ENCODE measurements at regions not wholly inside any gene's neighbourhood (a gene's known extent, or its start where the extent isn't known, plus 50 kb on each side); places are given as distances from the start of the nearest gene placed in this dataset.

DNA sequence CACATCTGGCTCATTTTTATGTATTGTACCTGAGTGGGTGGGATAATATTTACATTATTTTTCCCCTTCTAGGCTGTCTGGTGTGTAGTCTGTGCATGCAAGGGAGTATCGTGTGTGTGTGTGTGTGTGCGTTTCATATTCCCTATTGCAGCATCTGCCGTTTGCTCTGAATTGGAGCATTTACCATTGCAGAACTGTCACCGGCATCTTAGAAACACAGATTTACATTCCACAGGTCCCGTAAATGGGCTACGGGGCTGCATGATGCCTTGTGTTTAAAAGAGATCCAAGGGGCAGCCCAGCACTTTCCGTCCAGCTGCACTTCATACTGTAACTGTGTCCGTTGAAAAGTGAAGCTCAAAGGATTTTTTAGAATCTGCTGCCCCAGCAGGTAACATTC lies 167.1 kb upstream of the KIAA1217 start:
- no peak for DNase-seq

DNA sequence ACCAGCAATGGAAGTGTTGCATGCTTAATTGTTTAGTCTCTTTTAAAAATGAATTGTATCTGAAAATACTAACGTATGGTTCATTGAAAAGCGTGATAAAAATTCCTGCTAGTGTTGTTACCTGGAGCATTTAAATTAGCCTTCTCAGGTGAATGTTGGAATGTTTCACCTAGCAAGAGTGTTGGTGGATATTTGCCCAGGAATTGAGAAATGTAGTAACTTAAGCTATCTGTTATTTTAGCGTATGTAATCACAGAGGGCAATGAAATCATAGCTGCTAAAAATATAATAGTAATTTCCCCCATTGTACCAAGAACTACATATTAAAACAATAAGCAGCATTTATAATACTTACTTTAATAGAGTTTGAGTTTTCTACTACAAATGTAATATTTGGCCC lies 166.1 kb upstream of the KIAA1217 start:
- no peak for DNase-seq

DNA sequence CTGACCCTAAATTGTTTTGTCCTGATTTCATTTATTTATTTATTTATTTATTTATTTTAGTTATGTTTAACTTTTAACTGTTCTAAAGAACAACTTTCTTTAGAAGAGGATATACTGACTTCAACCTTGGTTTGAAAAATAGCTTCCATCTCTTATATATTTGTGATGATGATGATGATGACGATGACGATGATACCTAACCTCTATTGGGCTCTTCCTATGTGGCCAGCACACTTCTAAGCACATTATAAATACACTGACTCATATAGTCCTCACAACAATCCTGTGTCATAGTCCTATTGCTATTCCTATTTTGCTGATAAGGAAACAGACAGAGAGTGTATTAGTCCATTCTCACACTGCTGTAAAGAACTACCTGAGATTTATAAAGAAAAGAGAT lies 162.9 kb upstream of the KIAA1217 start:
- DNase-seq: no peak

DNA sequence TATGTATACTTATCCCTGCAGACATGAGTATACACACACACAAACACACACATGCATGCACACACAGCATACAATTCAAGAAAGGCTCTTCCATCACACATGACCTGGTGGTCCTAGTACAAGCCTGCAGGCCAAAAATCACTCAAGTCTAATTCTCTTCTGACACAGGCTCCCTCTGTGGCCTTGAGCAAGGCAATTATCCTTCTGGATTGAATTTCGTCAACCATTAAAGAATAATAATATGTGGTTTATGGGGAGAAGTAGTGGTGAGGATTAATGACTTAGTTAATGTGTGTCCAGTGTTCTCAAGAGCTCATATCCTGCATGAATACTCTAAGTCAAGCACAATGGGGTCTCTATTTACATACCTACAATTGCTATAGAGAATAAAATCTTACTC lies 161.8 kb upstream of the KIAA1217 start:
- DNase-seq: no peak

DNA sequence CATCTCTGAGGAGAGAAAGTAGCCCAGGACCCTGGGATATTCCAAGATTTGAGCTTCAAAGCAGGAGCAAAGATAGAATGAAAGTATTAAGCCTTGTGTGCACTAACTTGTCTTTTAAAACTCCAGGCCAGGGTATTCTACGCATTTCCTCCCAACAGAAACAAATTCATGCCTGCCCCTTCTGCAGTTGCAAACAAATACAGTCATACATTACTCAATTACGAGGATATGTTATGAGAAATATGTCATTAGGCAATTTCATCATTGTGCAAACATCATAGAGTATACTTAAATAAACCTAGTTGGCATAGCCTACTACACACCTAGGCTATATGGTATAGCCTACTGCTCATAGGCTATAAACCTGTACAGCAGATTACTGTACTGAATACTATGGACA lies 154.5 kb upstream of the KIAA1217 start:
- no peak for DNase-seq

DNA sequence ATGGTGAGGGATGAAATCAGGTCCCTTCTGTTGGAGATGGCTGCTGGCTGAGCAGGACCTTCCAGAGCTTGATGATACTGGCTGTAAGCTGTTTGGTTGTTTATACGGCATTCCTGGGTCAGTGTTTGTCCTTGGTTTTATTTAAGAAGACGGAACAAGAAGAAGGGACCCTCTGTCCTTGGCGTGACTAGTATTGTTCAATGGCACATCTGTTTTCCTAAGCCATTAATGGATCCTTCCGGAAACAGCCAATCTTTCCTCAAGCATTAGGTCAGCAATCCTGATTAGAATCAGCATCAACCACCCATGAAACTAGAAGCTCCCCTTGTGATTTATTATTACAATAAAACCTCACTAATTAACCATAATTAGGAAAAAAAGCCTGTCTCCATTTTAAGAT lies 128.7 kb upstream of the KIAA1217 start:
- DNase-seq: no peak

DNA sequence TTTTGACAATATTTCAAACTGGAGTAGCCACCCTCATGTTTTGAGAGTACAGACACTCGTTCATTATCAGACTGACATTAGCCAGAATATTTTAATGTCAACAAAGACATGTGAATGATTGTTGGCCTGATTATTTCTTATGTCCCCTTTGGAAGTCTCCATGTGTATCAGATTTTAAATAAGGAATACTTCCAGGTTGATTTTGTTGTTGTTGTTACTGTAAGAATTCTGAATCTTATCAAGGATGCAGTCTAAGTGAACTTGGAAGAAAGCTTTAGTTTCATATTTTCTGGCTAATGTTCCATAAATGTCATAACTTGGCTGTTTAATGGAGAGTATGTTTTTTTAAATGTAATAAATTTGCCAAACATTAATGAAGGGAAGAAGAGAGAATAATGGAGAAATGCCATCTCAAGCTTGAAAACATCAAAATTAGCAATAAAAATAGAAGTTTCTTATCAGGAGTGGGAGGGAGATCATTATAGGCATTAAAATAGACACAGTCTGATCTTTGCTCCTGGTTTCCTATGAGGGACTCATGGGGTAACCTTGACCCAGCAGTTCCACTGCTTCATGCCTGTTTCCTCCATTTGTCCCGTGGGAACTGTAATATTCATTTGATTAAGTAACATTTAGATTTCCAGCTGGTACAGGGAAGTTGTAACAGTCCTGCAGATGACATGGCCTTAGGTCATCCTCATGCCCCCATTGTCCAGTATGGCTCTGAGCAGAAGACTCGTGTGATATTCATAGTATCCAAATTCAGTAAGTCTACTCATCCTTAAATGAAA lies 122.4 kb upstream of the KIAA1217 start:
- no peak for DNase-seq

DNA sequence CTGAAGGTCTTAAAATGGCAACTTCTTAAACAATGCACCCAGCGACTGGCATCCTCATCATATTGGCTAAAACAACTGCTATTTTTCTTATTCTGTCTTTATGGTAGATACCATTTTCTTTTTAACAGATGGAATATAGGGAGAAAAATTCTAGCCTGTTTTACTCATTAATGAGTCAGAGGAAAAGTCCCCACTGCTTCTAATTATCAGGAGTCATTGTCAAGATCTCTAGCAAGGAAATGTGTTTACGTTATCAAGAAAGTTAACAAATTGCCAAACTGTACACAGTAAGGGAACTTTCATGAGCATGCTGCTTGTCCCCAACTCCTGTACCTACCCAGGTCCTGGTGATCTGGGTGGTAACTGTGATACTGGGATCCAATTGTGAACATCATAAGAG lies 117.7 kb upstream of the KIAA1217 start:
- DNase-seq: no peak

DNA sequence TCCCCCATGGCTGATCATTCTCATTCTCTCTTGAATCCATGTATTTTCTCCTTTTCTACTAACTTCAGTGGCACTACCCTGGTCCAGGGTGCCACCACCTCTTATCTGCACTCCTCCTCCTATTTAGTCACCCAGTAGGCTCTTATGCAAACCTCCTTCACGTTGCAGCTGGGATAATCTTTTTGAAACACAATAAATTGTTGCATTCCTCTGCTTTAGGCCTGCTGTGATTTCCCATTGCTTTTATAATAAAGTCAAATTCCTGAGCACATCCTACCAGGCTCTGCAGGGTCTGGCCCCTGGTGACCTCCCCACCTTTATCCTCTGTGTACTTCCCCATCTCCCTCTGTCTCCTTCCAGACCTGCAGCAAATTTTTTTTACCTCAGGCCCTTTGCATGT lies 112.7 kb upstream of the KIAA1217 start:
- no peak for DNase-seq

DNA sequence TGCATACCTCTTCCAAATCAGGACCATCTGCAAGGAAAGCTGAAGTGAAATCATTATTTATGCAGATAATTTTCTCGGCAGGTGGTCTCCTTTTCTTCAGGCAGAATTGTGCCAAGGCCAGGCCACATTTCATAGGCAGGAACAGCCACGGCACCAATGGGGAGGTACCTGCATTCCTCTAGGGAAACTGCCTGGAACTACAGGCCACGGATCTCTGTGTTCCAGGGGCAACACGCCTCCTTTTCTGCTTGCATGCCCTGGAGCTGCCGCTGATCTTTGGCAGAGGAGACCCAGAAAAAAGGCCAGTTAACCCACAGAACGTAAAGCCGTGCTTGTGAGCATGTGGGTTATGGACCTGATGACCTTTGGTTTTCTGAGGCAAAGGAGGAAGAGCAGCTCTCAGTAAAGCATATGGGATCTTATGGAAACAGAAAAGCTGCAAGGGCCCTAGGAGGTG lies 111.2 kb upstream of the KIAA1217 start:
- no peak for DNase-seq

DNA sequence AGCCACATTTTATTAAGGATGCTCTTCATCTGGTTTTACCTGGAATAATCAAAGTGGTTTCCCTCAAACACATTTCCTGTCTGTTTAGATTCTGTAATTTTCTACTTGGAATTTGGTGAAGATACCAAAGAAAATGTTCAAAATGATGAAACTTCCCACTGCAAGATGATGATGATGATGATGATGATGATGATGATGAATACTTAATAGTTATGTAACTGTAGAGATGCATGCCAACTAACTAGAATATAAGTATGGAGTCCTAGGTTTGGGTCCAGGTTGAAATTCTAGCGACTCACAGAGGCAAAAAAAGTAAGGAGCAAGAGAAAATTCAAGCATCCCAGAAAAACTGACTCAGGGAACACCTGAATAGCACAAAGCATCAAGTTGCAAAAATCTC lies 104.0 kb upstream of the KIAA1217 start:
- DNase-seq: no peak

DNA sequence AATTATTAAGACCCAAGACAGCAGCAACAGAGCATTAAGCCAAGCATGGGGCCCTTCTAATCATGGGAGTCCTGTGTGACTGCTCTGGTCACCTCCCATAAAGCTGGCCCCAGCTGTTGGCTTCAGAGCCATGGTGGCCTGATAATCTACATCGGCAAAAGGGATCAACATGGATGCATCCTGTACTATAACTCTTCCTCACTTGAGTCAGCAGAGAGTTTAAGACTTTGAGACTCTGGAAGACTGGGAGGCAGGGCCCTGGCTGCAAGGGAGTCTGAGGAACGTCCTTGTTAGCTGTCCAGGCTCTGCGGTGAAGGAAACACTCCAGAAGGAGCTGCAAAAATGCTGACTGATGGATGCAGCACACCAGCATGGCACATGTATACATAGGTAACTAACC lies 95.0 kb upstream of the KIAA1217 start:
- DNase-seq: no peak

DNA sequence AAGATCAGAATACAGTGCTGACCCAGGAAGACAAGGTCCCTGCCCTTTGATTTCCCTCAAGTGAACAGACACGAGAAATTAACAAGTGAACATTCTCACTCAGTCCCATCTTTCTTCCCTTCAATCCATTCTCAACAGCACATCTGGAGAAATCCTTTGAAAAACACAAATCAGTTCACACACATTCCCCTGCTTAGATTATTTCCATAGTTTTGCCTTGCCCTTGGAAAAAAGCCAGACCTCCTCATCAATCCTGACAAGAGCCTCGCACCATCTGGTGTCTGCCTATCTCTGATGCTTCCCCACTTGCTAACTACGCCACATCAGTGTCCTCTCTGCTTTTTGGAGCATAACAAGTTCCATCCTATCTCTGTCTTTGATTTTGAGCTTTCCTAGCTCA lies 94.4 kb upstream of the KIAA1217 start:
- DNase-seq: no peak

DNA sequence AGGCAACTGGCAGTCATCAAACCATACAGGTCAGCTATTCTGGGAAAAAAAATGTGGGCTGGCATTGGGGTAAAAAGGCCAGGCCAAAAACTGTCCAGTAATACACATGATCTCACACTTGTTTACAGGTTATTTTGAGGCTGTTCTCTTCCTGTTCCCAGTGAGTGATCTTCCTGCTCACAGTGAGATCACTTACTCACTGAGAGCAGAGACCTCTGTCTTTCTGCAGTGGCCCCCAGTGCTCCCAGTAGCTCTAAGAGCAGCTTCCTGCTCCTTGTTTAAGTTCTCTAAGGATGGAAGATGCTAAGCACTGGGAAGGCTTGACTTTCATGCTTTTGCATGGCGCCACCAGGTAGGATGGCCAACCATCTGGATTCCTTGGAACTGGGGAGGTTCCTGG lies 93.5 kb upstream of the KIAA1217 start:
- no peak for DNase-seq

DNA sequence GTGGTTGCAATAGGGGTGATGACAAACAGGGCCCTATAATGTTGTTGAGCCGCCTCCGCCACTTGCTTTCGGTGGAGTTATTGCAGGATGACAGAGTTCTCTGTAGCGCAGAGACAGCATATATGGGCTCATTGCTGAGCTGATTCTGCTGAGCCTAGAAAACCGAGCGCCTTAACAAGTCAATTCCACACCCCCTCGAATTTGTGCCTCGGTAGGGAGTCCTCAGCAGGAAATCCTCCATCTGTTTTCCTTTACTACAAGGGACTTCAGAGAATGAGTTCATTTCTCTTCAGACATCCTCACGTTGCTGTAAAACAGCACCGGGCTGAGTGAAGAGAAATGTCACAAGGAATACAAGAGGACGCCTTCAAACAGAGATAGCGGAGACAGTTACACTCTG lies 90.7 kb upstream of the KIAA1217 start:
- no peak for DNase-seq

DNA sequence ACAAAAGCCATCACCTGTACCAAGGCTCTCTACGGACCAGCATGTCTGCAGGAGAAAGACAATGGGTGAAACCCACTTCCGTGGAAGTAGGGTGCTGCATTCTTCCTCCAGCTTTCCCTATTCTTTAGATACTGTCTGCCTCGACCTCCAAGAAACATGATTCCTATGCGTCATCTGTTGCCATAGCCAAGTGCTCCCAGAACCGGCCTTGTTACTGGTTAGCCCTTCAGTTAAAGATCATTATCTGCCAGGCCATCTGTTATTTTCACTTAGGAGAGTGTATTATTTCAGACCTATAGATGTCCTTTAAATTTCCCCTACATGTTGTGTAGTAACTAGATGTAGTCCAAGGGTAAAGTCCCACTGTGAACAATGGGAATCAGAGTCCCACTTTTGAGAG lies 89.0 kb upstream of the KIAA1217 start:
- no peak for DNase-seq

DNA sequence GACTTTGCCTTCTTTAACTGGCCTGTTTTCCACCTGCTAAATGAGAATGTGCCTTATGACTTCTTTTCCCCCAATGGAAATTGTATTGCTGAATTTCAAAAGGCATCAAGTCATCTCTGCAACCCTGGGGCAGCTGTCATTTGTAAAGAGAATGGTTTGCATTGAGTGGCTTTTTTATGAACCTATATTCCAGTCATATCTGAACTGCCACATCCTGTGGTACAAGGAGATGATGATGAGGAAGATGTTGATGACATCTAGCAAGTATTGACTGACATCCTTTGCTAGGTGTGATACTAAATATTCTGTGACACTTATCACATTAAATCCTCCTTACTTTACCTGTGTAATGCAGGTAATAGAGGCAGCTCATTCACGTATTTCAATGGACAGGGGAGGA lies 88.3 kb upstream of the KIAA1217 start:
- DNase-seq: no peak

DNA sequence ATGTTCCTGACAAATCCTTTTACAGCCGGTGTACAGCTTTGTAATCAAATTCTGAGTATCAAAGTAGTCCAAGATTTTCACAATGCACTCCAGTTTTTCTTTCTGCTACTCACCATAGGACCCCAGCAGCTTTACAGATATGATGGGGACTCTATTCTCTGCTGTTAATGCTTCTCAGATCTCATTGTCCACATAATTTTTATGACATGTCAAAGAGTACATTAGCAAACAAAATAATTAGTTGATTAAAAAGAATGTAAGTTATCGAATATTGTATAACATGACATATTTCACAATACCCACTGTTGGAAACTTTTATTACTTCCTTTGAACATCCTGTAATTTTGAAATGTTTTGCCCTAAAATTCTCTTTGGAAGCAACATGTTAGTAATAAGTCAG lies 81.4 kb upstream of the KIAA1217 start:
- no peak for DNase-seq

DNA sequence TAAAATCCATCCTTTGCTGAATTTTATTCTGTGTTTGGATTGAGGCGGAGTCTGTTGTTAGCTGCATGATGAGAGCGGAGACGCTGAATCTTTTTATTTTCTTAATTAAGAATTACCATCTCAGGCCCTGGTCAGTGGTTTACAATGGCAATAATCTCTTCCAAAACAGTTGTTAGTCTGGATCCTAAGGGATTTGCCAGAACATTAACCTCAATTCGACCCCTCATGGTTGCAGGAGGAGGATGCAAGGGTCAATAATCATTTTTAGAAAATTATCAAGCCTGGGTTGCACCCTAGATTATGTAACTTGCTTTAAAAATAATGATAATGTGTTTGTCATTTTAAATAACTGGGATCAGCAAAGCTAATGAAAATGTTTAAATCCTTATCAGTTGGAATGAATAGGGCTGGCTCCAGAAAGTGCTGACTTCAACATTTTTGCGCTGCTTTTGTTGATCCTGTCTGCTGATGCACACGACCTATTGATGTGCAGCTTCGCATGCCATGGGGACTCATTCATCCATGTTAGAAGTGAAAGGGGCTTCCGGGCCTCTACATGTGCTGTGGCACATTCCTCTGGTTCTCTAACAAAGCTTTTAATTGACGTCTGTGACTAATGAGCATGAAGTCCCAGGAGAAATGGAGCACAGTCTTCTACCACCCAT lies 80.7 kb upstream of the KIAA1217 start:
- no peak for DNase-seq

DNA sequence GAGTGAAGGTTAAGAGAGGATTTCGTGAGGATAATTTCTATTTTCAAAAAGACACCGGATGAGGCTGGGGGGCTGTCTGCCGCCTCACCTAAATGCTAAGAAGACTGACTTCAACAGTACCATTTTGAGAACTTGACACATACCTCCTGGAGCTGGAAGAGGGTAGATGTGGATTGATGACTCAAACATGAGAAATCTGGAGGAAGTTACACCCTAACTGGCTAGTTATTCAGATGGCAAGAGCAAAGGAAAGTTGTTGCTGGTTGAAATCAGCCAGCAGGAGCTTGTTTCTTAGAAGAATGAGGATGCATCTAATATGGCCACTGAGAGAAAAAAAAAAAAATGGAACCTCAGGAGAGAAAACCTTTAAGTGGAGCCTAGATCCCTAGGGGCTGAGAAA lies 76.2 kb upstream of the KIAA1217 start:
- DNase-seq: no peak

DNA sequence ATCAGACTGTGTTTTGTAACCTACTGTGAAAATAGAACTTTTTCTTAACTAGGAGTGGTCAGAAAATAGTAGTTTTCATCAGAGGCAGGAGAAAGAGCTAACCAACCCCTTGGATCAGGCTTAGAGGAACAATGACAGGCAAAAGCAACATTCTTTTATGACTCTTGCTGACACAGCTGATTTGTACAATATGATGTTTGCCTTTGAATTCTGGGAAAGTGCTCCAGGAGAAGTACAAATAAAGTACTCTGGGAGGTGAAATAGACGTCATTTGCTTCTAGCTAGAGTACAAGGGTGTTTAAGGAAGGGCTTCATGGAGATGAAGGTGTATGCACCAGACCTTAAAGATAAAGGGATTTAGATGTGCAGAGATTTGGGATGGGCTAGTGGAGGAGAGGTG lies 75.1 kb upstream of the KIAA1217 start:
- DNase-seq: no peak

DNA sequence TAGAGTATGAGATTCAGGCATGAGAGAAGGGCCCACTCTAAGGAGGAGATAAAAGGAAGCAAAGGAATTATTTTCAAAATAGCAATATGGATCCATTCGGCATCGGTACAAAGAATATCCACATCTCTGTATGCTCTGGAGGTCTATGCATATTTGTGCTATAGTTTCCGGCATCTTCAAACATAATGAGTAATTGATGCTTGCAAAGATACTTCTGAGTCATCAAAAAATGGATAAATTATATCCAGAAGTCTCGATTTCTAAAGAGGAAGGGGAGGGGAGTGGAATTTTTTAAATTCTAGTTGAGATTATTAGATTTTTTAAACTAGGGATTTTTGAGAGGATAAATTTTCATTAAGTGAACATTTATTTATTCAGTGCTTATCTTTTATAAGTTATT lies 72.9 kb upstream of the KIAA1217 start:
- no peak for DNase-seq

DNA sequence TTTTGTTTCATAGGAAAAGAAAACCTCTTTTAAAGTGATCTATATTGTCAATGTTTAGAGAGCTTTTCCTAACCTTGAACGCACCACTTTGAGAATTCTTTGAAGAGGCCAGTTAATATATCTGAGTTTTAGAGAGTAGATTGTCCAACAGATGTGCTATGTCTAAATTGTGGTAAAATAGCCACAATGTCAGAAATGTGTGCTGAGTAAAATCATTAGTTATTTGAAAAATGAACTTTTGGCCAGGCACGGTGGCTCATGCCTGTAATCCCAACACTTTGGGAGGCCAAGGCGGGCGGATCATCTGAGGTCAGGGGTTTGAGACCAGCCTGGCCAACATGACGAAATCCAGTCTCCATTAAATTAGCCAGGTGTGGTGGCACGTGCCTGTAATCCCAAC lies 61.6 kb upstream of the KIAA1217 start:
- DNase-seq: no peak

DNA sequence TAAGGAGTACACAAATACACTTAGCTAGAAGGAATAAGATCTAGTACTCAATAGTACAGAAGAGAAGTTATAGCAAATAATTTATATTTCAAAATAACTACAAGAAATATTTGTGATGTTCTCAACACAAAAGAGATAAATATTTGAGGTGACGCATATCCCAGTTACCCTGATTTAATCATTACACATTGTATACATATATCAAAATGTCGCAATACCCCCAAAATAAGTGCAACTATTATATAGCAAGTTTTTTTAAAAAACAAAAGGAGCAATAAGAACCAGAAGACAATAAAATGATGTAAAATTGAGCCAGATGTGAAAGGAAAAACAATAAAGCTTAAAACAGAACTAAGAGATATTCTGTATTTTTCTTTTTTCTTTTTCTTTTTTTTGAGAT lies 59.3 kb upstream of the KIAA1217 start:
- DNase-seq: no peak

DNA sequence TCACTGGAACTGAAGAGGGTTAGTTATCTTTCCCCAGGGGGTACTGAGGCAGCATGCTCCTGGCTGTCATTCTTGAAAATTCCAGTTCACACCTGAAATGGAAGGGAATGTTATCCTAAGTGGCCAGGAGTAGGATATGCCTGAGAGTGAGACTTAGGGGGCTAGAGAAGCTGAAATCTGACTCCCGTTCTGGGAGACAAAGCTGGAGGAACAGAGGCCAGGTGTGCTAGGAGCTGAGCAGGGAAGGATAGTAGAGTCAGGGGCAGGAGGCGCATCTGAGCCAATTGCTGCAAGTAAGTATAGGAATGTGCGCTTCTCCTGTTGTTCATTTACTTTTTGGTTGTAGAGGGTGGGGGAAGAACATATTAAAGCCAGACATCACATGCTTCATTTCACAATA lies 58.1 kb upstream of the KIAA1217 start:
- DNase-seq: no peak
